HG03103 (cell line): ENCODE measurements at regions not wholly inside any gene's neighbourhood (a gene's known extent, or its start where the extent isn't known, plus 50 kb on each side); places are given as distances from the start of the nearest gene placed in this dataset.

Experiments
- ATAC-seq: cut with Tn5 transposase; IDR thresholded peaks from one replicate; pipeline ENCODE4 v1.9.1; 2021; ENCODE audit warnings: low read depth; ENCODE audit not compliant: unreplicated experiment

GRCh38 chr10:1807196-1807595, 69.9 kb upstream of the ADARB2 start:
- ATAC-seq: no peak

DNA sequence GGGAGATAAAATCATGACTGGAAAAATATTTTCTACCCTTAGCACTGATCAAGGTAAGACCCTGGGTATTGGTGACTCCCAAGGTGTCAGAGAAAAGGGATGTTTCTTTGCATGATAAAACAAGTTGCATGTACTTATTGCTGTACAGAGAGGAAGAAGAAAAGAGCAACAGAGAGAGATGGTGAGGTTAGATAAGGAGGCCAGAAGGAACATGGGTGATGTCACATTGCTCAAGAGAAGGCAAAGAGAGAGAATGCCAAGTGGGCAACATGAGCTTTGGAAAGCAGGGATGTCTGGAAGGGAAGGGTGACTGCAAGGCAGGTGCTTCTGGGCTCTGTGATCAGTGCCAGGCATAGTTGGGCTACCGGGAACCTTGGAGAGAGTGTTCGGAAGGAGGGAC, 65.1 kb upstream of the ADARB2 start:
- ATAC-seq: no peak

GRCh38 chr10:1788401-1788800, 51.1 kb upstream of the ADARB2 start:
- no peak for ATAC-seq
